ENCODE measurements at regions not wholly inside any gene's neighbourhood (a gene's known extent, or its start where the extent isn't known, plus 50 kb on each side); places are given as distances from the start of the nearest gene placed in this dataset.

GRCh38 chr2:16325016-16325975 lies 340.3 kb downstream of the CYRIA start:
- Histone ChIP-seq H3K27ac (no peak overlapping the region), H3K9me3 (no peaks in the 10 kb centered on the region), H3K27me3 (no peaks in the 10 kb centered on the region), H3K4me3 (no peak overlapping the region), H3K36me3 (no peaks in the 10 kb centered on the region), H3K4me1 (no peaks in the 10 kb centered on the region)
- no peak for TF ChIP-seq POLR2A (IDR thresholded peaks at IDR 0.05)
- TF ChIP-seq POLR2AphosphoS5 (IDR thresholded peaks at IDR 0.05) = no peak
- no peak for TF ChIP-seq EP300 (IDR thresholded peaks at IDR 0.05)
- TF ChIP-seq, protein P1, sequence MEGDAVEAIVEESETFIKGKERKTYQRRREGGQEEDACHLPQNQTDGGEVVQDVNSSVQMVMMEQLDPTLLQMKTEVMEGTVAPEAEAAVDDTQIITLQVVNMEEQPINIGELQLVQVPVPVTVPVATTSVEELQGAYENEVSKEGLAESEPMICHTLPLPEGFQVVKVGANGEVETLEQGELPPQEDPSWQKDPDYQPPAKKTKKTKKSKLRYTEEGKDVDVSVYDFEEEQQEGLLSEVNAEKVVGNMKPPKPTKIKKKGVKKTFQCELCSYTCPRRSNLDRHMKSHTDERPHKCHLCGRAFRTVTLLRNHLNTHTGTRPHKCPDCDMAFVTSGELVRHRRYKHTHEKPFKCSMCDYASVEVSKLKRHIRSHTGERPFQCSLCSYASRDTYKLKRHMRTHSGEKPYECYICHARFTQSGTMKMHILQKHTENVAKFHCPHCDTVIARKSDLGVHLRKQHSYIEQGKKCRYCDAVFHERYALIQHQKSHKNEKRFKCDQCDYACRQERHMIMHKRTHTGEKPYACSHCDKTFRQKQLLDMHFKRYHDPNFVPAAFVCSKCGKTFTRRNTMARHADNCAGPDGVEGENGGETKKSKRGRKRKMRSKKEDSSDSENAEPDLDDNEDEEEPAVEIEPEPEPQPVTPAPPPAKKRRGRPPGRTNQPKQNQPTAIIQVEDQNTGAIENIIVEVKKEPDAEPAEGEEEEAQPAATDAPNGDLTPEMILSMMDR (IDR thresholded peaks at IDR 0.05) = no peak
- 87% methylated on average over 10 of the region's 14 CpGs for WGBS
- no peak for DNase-seq (ENCODE audit: low spot score in 2 of 2)

- TF ChIP-seq EP300 (IDR thresholded peaks at IDR 0.05) (no peak), POLR2A (IDR thresholded peaks at IDR 0.05) (no peak), POLR2AphosphoS5 (IDR thresholded peaks at IDR 0.05) (no peak)
- TF ChIP-seq, protein P1 (IDR thresholded peaks at IDR 0.05) = no peak
- H3K36me3 ChIP-seq = no peaks in the 10 kb centered on the region
- H3K27me3 ChIP-seq = no peaks in the 10 kb centered on the region
- DNase-seq (ENCODE audit: low spot score in 2 of 2) = no peak
- H3K4me1 ChIP-seq = no peaks in the 10 kb centered on the region
- no peaks in the 10 kb centered on the region for H3K9me3 ChIP-seq
- no peak overlapping the region for H3K4me3 ChIP-seq
- no peak overlapping the region for H3K27ac ChIP-seq
Measured at GRCh38 chr2:16324544-16324937, 341.1 kb downstream of the CYRIA start.

DNA sequence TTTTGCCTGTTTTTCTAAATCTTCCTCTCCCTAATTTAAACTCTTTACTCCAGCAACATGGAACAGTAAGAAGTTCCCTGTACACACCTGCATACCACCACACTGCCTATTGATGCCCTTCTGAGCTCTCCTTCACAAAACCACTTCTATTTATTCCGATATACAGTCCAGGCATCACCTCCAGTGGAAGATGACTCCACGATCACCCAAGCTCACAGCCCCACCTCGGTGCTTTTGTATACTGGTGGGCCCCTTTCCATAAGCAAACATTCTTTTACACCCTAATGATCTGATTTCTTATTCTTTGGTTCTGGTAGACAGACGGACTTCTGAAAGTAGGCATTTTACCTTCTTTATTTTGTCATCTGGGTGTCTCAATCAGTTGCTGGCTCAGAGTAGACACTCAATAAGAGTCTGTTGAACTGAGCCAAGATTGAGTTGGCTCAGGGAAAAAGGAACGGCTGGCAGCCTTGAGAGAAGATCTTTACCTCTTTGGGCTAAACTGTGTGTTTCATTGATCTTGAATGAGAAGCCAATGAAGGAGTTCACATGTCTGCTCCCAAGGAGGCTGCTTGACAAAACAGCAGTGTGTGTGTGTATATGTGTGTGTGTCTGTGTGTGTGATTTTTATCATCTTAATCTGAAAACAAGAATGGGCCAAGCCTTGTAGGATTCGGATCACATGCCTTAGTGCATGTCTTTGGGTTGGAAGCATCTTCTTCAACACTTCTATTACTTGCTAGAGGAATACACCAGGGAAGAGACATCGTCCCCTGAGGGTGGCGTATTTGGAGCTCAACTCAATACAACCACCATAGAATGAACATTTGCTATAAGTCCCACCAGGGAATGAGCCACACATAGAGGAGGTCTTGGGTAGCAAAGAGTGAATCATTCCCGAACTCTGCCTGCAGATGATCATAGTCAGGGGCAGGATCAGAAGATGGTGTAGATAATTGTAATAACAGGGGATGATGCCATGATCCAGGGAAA lies 341.8 kb downstream of the CYRIA start:
- DNase-seq (ENCODE audit: low spot score in 2 of 2) = no peak
- Histone ChIP-seq H3K4me3 (no peak overlapping the region), H3K27ac (no peak overlapping the region), H3K4me1 (no peaks in the 10 kb centered on the region), H3K36me3 (no peaks in the 10 kb centered on the region), H3K27me3 (no peaks in the 10 kb centered on the region), H3K9me3 (no peaks in the 10 kb centered on the region)
- TF ChIP-seq, protein P1 (IDR thresholded peaks at IDR 0.05) = no peak
- TF ChIP-seq POLR2A (IDR thresholded peaks at IDR 0.05) (no peak), POLR2AphosphoS5 (IDR thresholded peaks at IDR 0.05) (no peak), EP300 (IDR thresholded peaks at IDR 0.05) (no peak)
- WGBS = 73% methylated on average over 9 of the region's 9 CpGs

- H3K36me3 ChIP-seq = no peaks in the 10 kb centered on the region
Measured at GRCh38 chr2:16323126-16323520, 342.5 kb downstream of the CYRIA start.

More at GRCh38 chr2:16323126-16323520, 342.5 kb downstream of the CYRIA start:
- TF ChIP-seq, protein P1 (IDR thresholded peaks at IDR 0.05) = no peak
- TF ChIP-seq EP300 (IDR thresholded peaks at IDR 0.05) (no peak), POLR2A (IDR thresholded peaks at IDR 0.05) (no peak), POLR2AphosphoS5 (IDR thresholded peaks at IDR 0.05) (no peak)
- DNase-seq (ENCODE audit: low spot score in 2 of 2) = no peak
- Histone ChIP-seq H3K27ac (no peak overlapping the region), H3K4me3 (no peak overlapping the region), H3K4me1 (no peaks in the 10 kb centered on the region), H3K27me3 (no peaks in the 10 kb centered on the region), H3K9me3 (no peaks in the 10 kb centered on the region)
- 90% methylated on average over 4 of the region's 4 CpGs for WGBS
